GM10266 (cell line): ENCODE measurements at regions not wholly inside any gene's neighbourhood (a gene's known extent, or its start where the extent isn't known, plus 50 kb on each side); places are given as distances from the start of the nearest gene placed in this dataset.

Experiments
- DNase-seq: peaks from one replicate; pipeline ENCODE4 v3.0.0; 2012; ENCODE audit errors: extremely low spot score
- CTCF ChIP-seq: IDR thresholded peaks from 2 replicates; pipeline ENCODE4 v1.5.1; 2012; ENCODE audit warnings: mild to moderate bottlenecking, low read depth; ENCODE audit not compliant: control insufficient read depth, insufficient read depth; ENCODE audit errors: missing control alignments

GRCh38 chr2:59391896-59392295 lies 1150.8 kb upstream of the FANCL start:
- no peak for DNase-seq

GRCh38 chr2:59390581-59390980 lies 1149.5 kb upstream of the FANCL start:
- no peak for DNase-seq
- no peak for TF ChIP-seq CTCF

More at GRCh38 chr2:59391896-59392295, 1150.8 kb upstream of the FANCL start:
- no peak for TF ChIP-seq CTCF

- DNase-seq: no peak
- TF ChIP-seq CTCF: no peak
These were observed 1148.1 kb upstream of the FANCL start for GRCh38 chr2:59389240-59389639.

GRCh38 chr2:59385971-59386370 lies 1144.8 kb upstream of the FANCL start:
- no peak for TF ChIP-seq CTCF
- DNase-seq: no peak

- DNase-seq: no peak
- no peak for TF ChIP-seq CTCF
These were observed 1142.3 kb upstream of the FANCL start for GRCh38 chr2:59383473-59383872.

GRCh38 chr2:59378127-59378526 lies 1137.0 kb upstream of the FANCL start:
- TF ChIP-seq CTCF: no peak
- DNase-seq: no peak

- TF ChIP-seq CTCF: no peak
- DNase-seq: no peak
These were observed 1125.2 kb upstream of the FANCL start for GRCh38 chr2:59366288-59366687.
